Prostate gland (tissue), 2 donors: ENCODE measurements at regions not wholly inside any gene's neighbourhood (a gene's known extent, or its start where the extent isn't known, plus 50 kb on each side); places are given as distances from the start of the nearest gene placed in this dataset.

Source experiments
- CTCF ChIP-seq, 4 experiments: fragments of 200-600 bp in 2 of 4; fragments of 450-650 bp in 2 of 4; sonication (generic) in 2 of 4; IDR thresholded peaks; 1 replicate in 3 of 4; 2 replicates in 1 of 4; pipeline ENCODE4 v1.5.1; 2016 to 2019; ENCODE audit warnings: antibody characterized with exemption in 4 of 4, mild to moderate bottlenecking in 2 of 4, moderate library complexity in 2 of 4
- POLR2AphosphoS5 ChIP-seq: sonication (generic); formaldehyde crosslinking; IDR thresholded peaks from one replicate; pipeline ENCODE4 v1.6.1; 2017; ENCODE audit warnings: antibody characterized with exemption

GRCh38 chr4:133800966-133801365 lies 400.6 kb downstream of the PABPC4L start:
- no peak for TF ChIP-seq CTCF (IDR thresholded peaks at IDR 0.05)
- TF ChIP-seq POLR2AphosphoS5, result no peak
